Gastroesophageal sphincter (tissue), 3 donors: ENCODE measurements at regions not wholly inside any gene's neighbourhood (a gene's known extent, or its start where the extent isn't known, plus 50 kb on each side); places are given as distances from the start of the nearest gene placed in this dataset.

ENCODE experiments used
- POLR2A ChIP-seq, 2 donors: fragments of 450-650 bp; IDR thresholded peaks; one replicate each; pipeline ENCODE4 v1.6.1; 2017; ENCODE audit warnings: antibody characterized with exemption in 2 of 2, mild to moderate bottlenecking in 2 of 2, moderate library complexity in 1 of 2
- TF ChIP-seq, protein P1 (sequence below), 4 experiments: fragments of 200-600 bp in 2 of 4; fragments of 450-650 bp in 2 of 4; sonication (generic) in 1 of 4; IDR thresholded peaks; one replicate each; pipeline ENCODE4 v1.5.1; 2017 to 2019; ENCODE audit warnings: antibody characterized with exemption in 4 of 4, mild to moderate bottlenecking in 2 of 4, moderate library complexity in 2 of 4

DNA sequence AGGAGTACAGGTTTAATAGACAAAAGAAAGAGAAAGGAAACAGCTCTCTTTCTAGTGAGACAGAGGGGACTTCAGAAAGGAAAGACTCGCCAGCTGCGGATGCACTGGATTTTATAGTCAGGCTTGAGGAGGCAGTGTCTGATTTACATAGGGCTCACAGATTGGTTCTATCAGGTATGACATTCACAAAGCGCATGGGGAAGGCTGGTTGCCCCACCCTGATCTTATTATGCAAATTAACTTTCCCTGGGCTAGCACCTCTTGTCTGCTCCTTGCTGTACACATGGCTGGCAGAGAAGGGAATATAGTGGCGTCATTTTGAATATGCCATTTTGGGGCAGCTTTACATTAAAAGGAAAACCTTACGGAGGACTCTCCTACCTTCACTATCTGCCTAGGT, 938.4 kb upstream of the SEMA6D start:
- TF ChIP-seq, protein P1, sequence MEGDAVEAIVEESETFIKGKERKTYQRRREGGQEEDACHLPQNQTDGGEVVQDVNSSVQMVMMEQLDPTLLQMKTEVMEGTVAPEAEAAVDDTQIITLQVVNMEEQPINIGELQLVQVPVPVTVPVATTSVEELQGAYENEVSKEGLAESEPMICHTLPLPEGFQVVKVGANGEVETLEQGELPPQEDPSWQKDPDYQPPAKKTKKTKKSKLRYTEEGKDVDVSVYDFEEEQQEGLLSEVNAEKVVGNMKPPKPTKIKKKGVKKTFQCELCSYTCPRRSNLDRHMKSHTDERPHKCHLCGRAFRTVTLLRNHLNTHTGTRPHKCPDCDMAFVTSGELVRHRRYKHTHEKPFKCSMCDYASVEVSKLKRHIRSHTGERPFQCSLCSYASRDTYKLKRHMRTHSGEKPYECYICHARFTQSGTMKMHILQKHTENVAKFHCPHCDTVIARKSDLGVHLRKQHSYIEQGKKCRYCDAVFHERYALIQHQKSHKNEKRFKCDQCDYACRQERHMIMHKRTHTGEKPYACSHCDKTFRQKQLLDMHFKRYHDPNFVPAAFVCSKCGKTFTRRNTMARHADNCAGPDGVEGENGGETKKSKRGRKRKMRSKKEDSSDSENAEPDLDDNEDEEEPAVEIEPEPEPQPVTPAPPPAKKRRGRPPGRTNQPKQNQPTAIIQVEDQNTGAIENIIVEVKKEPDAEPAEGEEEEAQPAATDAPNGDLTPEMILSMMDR (IDR thresholded peaks at IDR 0.05), result no peak
- TF ChIP-seq POLR2A (IDR thresholded peaks at IDR 0.05), result no peak
